ENCODE measurements at regions not wholly inside any gene's neighbourhood (a gene's known extent, or its start where the extent isn't known, plus 50 kb on each side); places are given as distances from the start of the nearest gene placed in this dataset.
"Not testable (repeated sequence)": the region's sequence is repeated elsewhere in the genome, so short reads cannot be mapped to it uniquely, and the experiment has no call there.

DNA sequence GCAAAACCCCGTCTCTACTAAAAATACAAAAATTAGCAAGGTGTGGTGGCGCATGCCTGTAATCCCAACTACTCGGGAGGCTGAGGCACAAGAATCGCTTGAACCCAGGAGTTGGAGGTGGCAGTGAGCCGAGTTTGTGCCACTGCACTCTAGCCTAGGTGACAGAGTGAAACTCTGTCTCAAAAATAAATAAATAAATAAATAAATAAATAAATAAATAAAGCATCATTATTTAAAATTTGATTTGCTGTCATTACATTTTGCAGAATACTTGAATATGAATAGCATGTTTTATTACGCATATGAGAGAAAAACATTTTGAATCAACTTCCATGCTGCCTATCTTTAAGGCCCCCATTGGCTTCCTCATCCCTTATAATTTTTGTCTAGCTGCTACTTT is 53.4 kb upstream of the MED14 start:
- H2BK20ac ChIP-seq (ENCODE audit: low read depth, low read length, poor library complexity, severe bottlenecking), result not testable (repeated sequence)

More for the DNA sequence above, 53.4 kb upstream of the MED14 start:
- Mint-ChIP-seq H3K9me3 (peaks cover 58 to 68% of the 10 kb centered on the region in 2 experiments), H3K36me3 (ENCODE audit: insufficient read depth in 1 of 3, low read depth in 3 of 3) (peaks cover 4 to 13% (median 9%) of the 10 kb centered on the region in 3 experiments; a peak in 6 of 7 replicates)
- not testable (repeated sequence) for H3K27me3 ChIP-seq (ENCODE audit: insufficient read depth, low read length); H2BK15ac ChIP-seq (ENCODE audit: low read depth, low read length); H3K9ac ChIP-seq (ENCODE audit: extremely low read depth, insufficient read length, low read length); H3K79me2 ChIP-seq (ENCODE audit: insufficient read depth, low read length); H2AFZ ChIP-seq (ENCODE audit: low read length); H3K27ac Mint-ChIP-seq; H2BK120ac ChIP-seq (ENCODE audit: low read depth, low read length, poor library complexity, severe bottlenecking); H4K20me1 ChIP-seq (ENCODE audit: control insufficient read depth, insufficient read depth, insufficient read length); H4K8ac ChIP-seq (replicated peaks; ENCODE audit: insufficient read length, low read depth, low read length); H2BK12ac ChIP-seq (ENCODE audit: insufficient read length, low read depth, low read length); H3K23ac ChIP-seq (ENCODE audit: insufficient read length, low read depth, low read length); H4K5ac ChIP-seq (ENCODE audit: insufficient read length, low read depth, low read length); H3K4me3 Mint-ChIP-seq; H3K27ac ChIP-seq (ENCODE audit: insufficient read length, low read depth, low read length); H3K79me1 ChIP-seq (ENCODE audit: insufficient read depth, low read depth, low read length, poor library complexity, severe bottlenecking); H4K91ac ChIP-seq (ENCODE audit: insufficient read length, low read depth, low read length); H3K56ac ChIP-seq (ENCODE audit: insufficient read length, low read depth, low read length); H2BK5ac ChIP-seq (ENCODE audit: insufficient read length, low read length); H3K4me1 ChIP-seq (ENCODE audit: insufficient read depth, low read length); H3K4me1 Mint-ChIP-seq; H3K9me3 ChIP-seq (ENCODE audit: control insufficient read depth, low read depth, low read length); H3K14ac ChIP-seq (ENCODE audit: insufficient read depth, low read length); H3K18ac ChIP-seq (ENCODE audit: insufficient read length, low read depth, low read length); H3T11ph ChIP-seq (ENCODE audit: low read length); H3K4ac ChIP-seq (ENCODE audit: low read depth, low read length); H3K4me2 ChIP-seq (ENCODE audit: insufficient read depth, insufficient read length, low read length); H3K23me2 ChIP-seq (ENCODE audit: insufficient read length, low read depth, low read length, poor library complexity, severe bottlenecking); H3K27me3 Mint-ChIP-seq (ENCODE audit: low read depth); DNase-seq; H2AK5ac ChIP-seq (ENCODE audit: insufficient read length, low read length)
- no CpG with 5 or more reads among the region's 6 CpGs for WGBS (ENCODE audit: extremely low coverage, insufficient read length, low lambda C conversion rate)
